Duodenal mucosa (tissue), 2 donors: ENCODE measurements at regions not wholly inside any gene's neighbourhood (a gene's known extent, or its start where the extent isn't known, plus 50 kb on each side); places are given as distances from the start of the nearest gene placed in this dataset.

Experiments
- H3K27ac ChIP-seq: one replicate; pipeline ENCODE4 v1.7.0; 2013; ENCODE audit warnings: low read depth, low read length
- H3K27me3 ChIP-seq, 2 donors: one replicate each; pipeline ENCODE4 v1.7.0; 2013; ENCODE audit warnings: low read length in 2 of 2, control low read depth in 1 of 2; ENCODE audit not compliant: insufficient read depth in 2 of 2, control insufficient read depth in 1 of 2
- H3K36me3 ChIP-seq, 2 donors: one replicate each; pipeline ENCODE4 v1.7.0; 2013; ENCODE audit warnings: low read length in 2 of 2, control low read depth in 1 of 2; ENCODE audit not compliant: insufficient read depth in 2 of 2, control insufficient read depth in 1 of 2
- H3K4me1 ChIP-seq, 2 donors: one replicate each; pipeline ENCODE4 v1.7.0; 2013; ENCODE audit warnings: low read length in 2 of 2, control low read depth in 1 of 2; ENCODE audit not compliant: insufficient read depth in 2 of 2, control insufficient read depth in 1 of 2
- H3K4me3 ChIP-seq, 2 donors: one replicate each; pipeline ENCODE4 v1.7.0; 2013; ENCODE audit warnings: low read length in 2 of 2, low read depth in 1 of 2
- H3K9ac ChIP-seq, 2 donors: one replicate each; pipeline ENCODE4 v1.7.0; 2013; ENCODE audit warnings: low read length in 2 of 2, low read depth in 1 of 2
- H3K9me3 ChIP-seq, 2 donors: one replicate each; pipeline ENCODE4 v1.7.0; 2013; ENCODE audit warnings: low read length in 2 of 2, control low read depth in 1 of 2; ENCODE audit not compliant: control insufficient read depth in 1 of 2

DNA sequence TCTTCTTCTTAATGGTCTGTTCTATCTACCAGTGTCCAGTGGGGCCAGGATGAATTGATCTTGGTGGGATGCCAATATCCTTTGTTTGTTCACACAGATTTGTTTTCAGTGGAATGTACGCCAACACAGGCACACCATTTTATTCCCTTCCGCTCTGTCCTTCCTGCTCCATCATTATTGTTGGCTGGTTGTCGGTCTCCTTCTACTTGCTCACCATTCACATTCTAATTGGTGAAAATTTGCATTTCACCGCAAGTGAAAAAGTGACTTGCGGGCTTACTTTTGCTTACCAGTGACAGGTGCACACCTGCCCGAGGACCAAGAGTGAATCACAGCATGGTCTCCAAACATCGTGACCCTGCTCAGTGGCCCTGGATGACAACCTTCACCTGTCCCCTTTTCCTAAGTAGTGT lies 148.3 kb downstream of the NOC3L start:
- no peak overlapping the region for H3K27ac ChIP-seq
- H3K4me3 ChIP-seq, result no peak overlapping the region
- H3K36me3 ChIP-seq, result peaks cover 0 to 9% of the 10 kb centered on the region in 2 donors
- H3K4me1 ChIP-seq, result no peaks in the 10 kb centered on the region
- no peak overlapping the region for H3K9ac ChIP-seq
- H3K27me3 ChIP-seq, result no peaks in the 10 kb centered on the region
- no peaks in the 10 kb centered on the region for H3K9me3 ChIP-seq

- Histone ChIP-seq H3K9me3 (no peaks in the 10 kb centered on the region), H3K4me1 (no peaks in the 10 kb centered on the region), H3K4me3 (no peak overlapping the region), H3K27me3 (no peaks in the 10 kb centered on the region), H3K9ac (no peak overlapping the region), H3K27ac (no peak overlapping the region), H3K36me3 (peaks cover 0 to 9% of the 10 kb centered on the region in 2 donors)
These were observed 146.5 kb downstream of the NOC3L start for GRCh38 chr10:94216201-94216600.

DNA sequence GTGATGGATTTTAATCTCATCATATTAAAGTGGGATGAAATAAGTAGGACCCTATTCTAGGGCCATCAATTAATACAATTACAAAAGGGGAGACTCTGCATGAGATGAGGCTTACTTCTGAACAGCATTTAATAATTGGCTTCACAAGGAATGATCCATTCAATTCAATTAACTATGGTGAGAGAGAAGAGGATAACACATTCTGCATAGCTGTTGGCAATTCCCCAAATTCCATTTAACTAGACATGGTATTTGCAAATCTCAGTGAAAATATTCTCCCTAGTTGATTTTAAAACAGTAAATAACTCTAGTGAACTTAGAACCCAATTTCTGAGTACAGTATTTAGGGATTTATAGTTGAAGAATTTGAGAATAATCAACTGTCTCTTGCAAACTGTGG lies 145.3 kb downstream of the NOC3L start:
- no peaks in the 10 kb centered on the region for H3K27me3 ChIP-seq

GRCh38 chr10:94218493-94219183 lies 144.1 kb downstream of the NOC3L start:
- Histone ChIP-seq H3K36me3 (peaks cover 0 to 9% of the 10 kb centered on the region in 2 donors), H3K27me3 (no peaks in the 10 kb centered on the region), H3K9ac (no peak overlapping the region), H3K27ac (no peak overlapping the region), H3K4me1 (no peaks in the 10 kb centered on the region), H3K9me3 (no peaks in the 10 kb centered on the region), H3K4me3 (no peak overlapping the region)

More for the DNA sequence above, 145.3 kb downstream of the NOC3L start:
- Histone ChIP-seq H3K36me3 (peaks cover 0 to 9% of the 10 kb centered on the region in 2 donors), H3K9me3 (no peaks in the 10 kb centered on the region), H3K27ac (no peak overlapping the region), H3K9ac (no peak overlapping the region), H3K4me3 (no peak overlapping the region), H3K4me1 (no peaks in the 10 kb centered on the region)

DNA sequence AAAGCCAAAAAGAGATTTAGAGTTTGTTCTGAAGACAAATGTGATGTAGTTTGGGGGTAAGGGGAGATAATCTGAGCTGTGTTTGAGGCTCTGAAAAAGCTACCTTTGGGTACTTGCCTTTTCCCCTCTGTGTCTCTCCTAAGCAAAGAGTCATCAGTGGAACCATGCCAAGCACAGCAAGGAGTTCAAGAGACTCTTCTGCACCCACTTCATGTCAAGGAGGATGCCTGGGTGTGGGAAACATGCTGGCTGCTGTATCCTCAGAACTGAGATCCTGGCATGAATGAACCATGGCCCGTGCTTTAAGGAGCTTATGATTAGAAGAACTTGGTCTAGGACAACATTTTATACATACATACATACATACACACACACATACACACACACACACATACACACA lies 142.9 kb downstream of the NOC3L start:
- no peaks in the 10 kb centered on the region for H3K27me3 ChIP-seq
- H3K36me3 ChIP-seq, result peaks cover 0 to 6% of the 10 kb centered on the region in 2 donors
- no peak overlapping the region for H3K4me3 ChIP-seq
- H3K9me3 ChIP-seq, result no peaks in the 10 kb centered on the region
- H3K9ac ChIP-seq, result no peak overlapping the region
- no peak overlapping the region for H3K27ac ChIP-seq
- H3K4me1 ChIP-seq, result no peaks in the 10 kb centered on the region

DNA sequence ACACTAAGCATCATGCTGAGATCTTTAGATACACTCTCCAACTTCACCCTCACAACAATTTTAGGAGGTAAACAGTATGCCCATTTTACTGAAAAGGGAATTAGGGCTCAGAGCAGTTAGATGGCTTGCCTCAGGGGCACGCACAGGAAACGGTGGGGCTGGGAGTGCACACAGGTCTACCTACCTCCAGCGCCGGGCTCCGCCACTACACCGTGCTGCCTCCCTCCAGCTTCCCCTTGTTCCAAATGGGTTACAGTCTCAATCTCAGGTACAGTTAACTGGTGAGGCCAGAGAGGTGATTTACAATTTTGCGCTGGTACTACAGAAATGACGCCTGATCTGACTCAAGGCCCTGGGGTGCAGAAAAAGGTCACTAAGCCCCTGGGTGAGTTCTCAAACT lies 142.0 kb downstream of the NOC3L start:
- H3K36me3 ChIP-seq, result no peaks in the 10 kb centered on the region
- H3K4me3 ChIP-seq, result no peak overlapping the region
- H3K27me3 ChIP-seq, result no peaks in the 10 kb centered on the region
- H3K4me1 ChIP-seq, result no peaks in the 10 kb centered on the region
- H3K9ac ChIP-seq, result no peak overlapping the region
- no peaks in the 10 kb centered on the region for H3K9me3 ChIP-seq
- H3K27ac ChIP-seq, result no peak overlapping the region

- Histone ChIP-seq H3K27ac (no peak overlapping the region), H3K4me1 (no peaks in the 10 kb centered on the region), H3K36me3 (no peaks in the 10 kb centered on the region), H3K4me3 (no peak overlapping the region), H3K9me3 (no peaks in the 10 kb centered on the region), H3K27me3 (no peaks in the 10 kb centered on the region), H3K9ac (no peak overlapping the region)
These were observed 138.9 kb downstream of the NOC3L start for GRCh38 chr10:94223702-94224370.

GRCh38 chr10:94224656-94225055 lies 138.1 kb downstream of the NOC3L start:
- Histone ChIP-seq H3K9me3 (no peaks in the 10 kb centered on the region), H3K4me3 (no peak overlapping the region), H3K4me1 (no peaks in the 10 kb centered on the region), H3K27me3 (no peaks in the 10 kb centered on the region), H3K27ac (no peak overlapping the region), H3K36me3 (no peaks in the 10 kb centered on the region), H3K9ac (no peak overlapping the region)

DNA sequence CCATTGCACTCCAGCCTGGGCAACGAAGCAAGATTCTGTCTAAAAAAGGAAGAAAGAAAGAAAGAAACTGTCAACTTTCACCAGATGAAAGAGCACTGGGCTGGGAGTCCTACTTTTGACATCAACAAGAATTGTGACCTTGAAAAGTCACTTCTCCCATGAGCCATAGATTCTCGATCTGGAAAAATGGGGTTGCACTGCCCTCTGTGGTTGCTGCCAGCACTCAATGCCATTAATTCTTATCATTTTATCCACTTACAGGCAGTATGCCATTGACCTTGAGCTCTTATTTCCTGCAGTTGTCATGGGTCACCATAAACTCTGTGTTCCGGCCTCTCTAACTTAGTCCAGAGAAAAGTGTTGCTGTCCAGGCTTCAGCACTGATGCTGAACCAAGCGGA lies 137.2 kb downstream of the NOC3L start:
- Histone ChIP-seq H3K4me3 (no peak overlapping the region), H3K36me3 (no peaks in the 10 kb centered on the region), H3K4me1 (no peaks in the 10 kb centered on the region), H3K9ac (no peak overlapping the region), H3K27me3 (no peaks in the 10 kb centered on the region), H3K9me3 (no peaks in the 10 kb centered on the region), H3K27ac (no peak overlapping the region)

DNA sequence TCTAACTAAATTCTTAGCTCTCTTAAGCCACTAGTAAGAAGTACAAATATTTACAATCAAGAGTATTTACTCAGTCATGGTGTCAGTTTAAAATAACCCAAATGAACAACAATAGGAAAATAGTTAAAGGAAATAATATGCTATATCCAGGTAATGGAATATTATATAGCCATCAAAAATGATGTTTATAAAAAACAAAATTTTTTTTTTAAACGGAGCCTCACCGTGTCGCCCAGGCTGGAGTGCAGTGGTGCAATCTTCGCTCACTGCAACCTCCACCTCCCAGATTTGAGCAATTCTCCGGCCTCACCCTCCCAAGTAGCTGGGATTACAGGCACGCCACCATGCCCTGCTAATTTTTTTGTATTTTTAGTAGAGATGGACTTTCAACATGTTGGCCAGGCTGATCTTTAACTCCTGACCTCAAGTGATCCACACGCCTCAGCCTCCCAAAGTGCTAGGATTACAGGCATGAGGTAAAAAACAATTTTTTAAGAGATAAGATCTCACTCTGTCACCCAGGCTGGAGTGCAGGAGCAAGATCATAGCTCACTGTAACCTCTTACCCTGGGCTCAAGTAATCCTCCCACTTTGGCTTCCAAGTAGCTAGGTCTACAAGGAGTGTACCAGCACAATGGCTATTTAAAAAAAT lies 132.5 kb downstream of the NOC3L start:
- no peak overlapping the region for H3K9ac ChIP-seq
- no peak overlapping the region for H3K4me3 ChIP-seq
- peaks cover 0 to 5% of the 10 kb centered on the region in 2 donors for H3K36me3 ChIP-seq
- no peaks in the 10 kb centered on the region for H3K4me1 ChIP-seq
- no peak overlapping the region for H3K27ac ChIP-seq
- H3K9me3 ChIP-seq, result no peaks in the 10 kb centered on the region
- no peaks in the 10 kb centered on the region for H3K27me3 ChIP-seq
